ENCODE measurements at regions not wholly inside any gene's neighbourhood (a gene's known extent, or its start where the extent isn't known, plus 50 kb on each side); places are given as distances from the start of the nearest gene placed in this dataset.

DNA sequence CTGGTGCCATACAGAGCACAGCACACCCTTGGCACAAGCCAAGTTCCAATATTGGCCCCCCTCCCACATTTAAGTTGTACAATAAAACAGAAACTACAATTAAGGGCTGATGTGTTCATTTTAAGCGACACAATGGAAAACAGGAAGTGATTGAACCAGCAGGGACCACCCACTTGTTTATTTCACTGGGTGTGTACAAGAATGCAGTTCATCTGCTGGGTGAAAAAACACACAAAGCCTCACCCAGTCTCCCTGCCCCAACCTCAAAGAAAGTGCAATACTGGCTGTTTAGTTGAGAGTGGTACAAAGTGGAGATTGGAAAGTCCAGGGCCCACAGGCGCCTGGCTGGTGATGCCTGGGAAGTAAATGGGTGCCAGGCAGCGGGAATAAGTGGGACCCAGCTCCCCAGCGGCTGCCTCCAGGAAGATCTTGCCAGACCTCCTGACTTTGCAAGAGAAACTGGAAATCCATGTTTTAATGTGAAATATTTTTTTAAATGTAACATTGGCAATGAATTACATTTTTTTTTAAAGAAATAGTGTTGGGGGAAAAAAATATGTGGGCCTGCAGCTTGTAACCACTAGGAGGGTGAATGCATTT is 322.1 kb downstream of the ZNF536 start:
- H3K4me3 Mint-ChIP-seq, result no peak overlapping the region
- Histone ChIP-seq H3K4me1 (ENCODE audit: insufficient read depth, low read length) (no peaks in the 10 kb centered on the region), H3K36me3 (ENCODE audit: insufficient read depth, low read length) (no peaks in the 10 kb centered on the region), H3K27me3 (ENCODE audit: insufficient read depth, low read length, poor library complexity, severe bottlenecking) (no peaks in the 10 kb centered on the region), H3K9me3 (ENCODE audit: low read length) (no peaks in the 10 kb centered on the region), H3K27ac (ENCODE audit: low read depth, low read length) (no peak overlapping the region), H3K4me3 (ENCODE audit: low read length) (no peak overlapping the region)
- DNase-seq, result no peak
- H3K36me3 Mint-ChIP-seq, result no peaks in the 10 kb centered on the region
- ChIA-PET POLR2A (no interaction called here), CTCF (no interaction called here)
- H3K4me1 Mint-ChIP-seq, result peaks cover 6 to 26% (median 12%) of the 10 kb centered on the region in 3 donors
- H3K9me3 Mint-ChIP-seq, result no peaks in the 10 kb centered on the region
- H3K27ac Mint-ChIP-seq, result no peak overlapping the region
- H3K27me3 Mint-ChIP-seq, result peaks cover 7 to 38% of the 10 kb centered on the region in 2 donors

- H3K36me3 ChIP-seq (ENCODE audit: insufficient read depth, low read length), result no peaks in the 10 kb centered on the region
- no peaks in the 10 kb centered on the region for H3K36me3 Mint-ChIP-seq
- ChIA-PET CTCF (no interaction called here), POLR2A (no interaction called here)
- no peaks in the 10 kb centered on the region for H3K9me3 ChIP-seq (ENCODE audit: low read length)
- no peak overlapping the region for H3K27ac ChIP-seq (ENCODE audit: low read depth, low read length)
- H3K4me1 ChIP-seq (ENCODE audit: insufficient read depth, low read length), result no peaks in the 10 kb centered on the region
- H3K4me3 Mint-ChIP-seq, result no peak overlapping the region
- peaks cover 6 to 26% (median 12%) of the 10 kb centered on the region in 3 donors for H3K4me1 Mint-ChIP-seq
- no peak for DNase-seq
- H3K27me3 Mint-ChIP-seq, result peaks cover 7 to 36% of the 10 kb centered on the region in 2 donors
- no peak overlapping the region for H3K27ac Mint-ChIP-seq
- no peak overlapping the region for H3K4me3 ChIP-seq (ENCODE audit: low read length)
- H3K27me3 ChIP-seq (ENCODE audit: insufficient read depth, low read length, poor library complexity, severe bottlenecking), result no peaks in the 10 kb centered on the region
- H3K9me3 Mint-ChIP-seq, result no peaks in the 10 kb centered on the region
Observed at GRCh38 chr19:30692879-30693503, 320.8 kb downstream of the ZNF536 start.

- no peaks in the 10 kb centered on the region for H3K4me1 ChIP-seq (ENCODE audit: insufficient read depth, low read length)
- no peaks in the 10 kb centered on the region for H3K9me3 Mint-ChIP-seq
- H3K9me3 ChIP-seq (ENCODE audit: low read length), result no peaks in the 10 kb centered on the region
- H3K27ac Mint-ChIP-seq, result no peak overlapping the region
- DNase-seq, result no peak
- no peak overlapping the region for H3K4me3 ChIP-seq (ENCODE audit: low read length)
- peaks cover 6 to 26% (median 12%) of the 10 kb centered on the region in 3 donors for H3K4me1 Mint-ChIP-seq
- no peak overlapping the region for H3K27ac ChIP-seq (ENCODE audit: low read depth, low read length)
- no peaks in the 10 kb centered on the region for H3K36me3 Mint-ChIP-seq
- H3K27me3 Mint-ChIP-seq, result peaks cover 7 to 40% of the 10 kb centered on the region in 2 donors
- H3K36me3 ChIP-seq (ENCODE audit: insufficient read depth, low read length), result no peaks in the 10 kb centered on the region
- no peaks in the 10 kb centered on the region for H3K27me3 ChIP-seq (ENCODE audit: insufficient read depth, low read length, poor library complexity, severe bottlenecking)
- H3K4me3 Mint-ChIP-seq, result no peak overlapping the region
- ChIA-PET POLR2A (no interaction called here), CTCF (interaction anchor here (0.6 kb wide), 1 partner anchor 30 kb away, joined by 3 read pairs; no protein-coding TSS in a partner anchor)
Observed at GRCh38 chr19:30692181-30692811, 320.1 kb downstream of the ZNF536 start.

DNA sequence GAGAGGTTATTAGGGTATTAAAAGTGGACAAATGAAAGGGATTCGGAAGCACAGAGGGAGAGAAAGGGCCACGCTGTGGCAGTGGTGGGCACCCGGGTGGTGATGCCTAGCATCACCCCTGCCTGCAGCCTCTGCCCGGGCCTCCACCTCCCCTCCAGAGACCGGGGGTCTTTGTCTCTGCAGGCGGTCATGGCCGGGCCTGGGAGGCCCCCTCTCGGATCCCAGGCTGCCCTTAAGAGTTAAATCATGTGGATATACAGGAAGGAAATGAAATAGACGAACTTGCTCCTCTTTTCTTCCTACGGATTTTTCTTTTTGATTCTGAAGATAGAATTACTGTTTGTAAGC is 319.6 kb downstream of the ZNF536 start:
- Mint-ChIP-seq H3K4me1 (peaks cover 6 to 26% (median 12%) of the 10 kb centered on the region in 3 donors), H3K27me3 (peaks cover 7 to 44% of the 10 kb centered on the region in 2 donors), H3K36me3 (no peaks in the 10 kb centered on the region), H3K27ac (no peak overlapping the region), H3K9me3 (no peaks in the 10 kb centered on the region), H3K4me3 (no peak overlapping the region)
- ChIA-PET CTCF (no interaction called here), POLR2A (no interaction called here)
- Histone ChIP-seq H3K27ac (ENCODE audit: low read depth, low read length) (no peak overlapping the region), H3K36me3 (ENCODE audit: insufficient read depth, low read length) (no peaks in the 10 kb centered on the region), H3K9me3 (ENCODE audit: low read length) (no peaks in the 10 kb centered on the region), H3K27me3 (ENCODE audit: insufficient read depth, low read length, poor library complexity, severe bottlenecking) (no peaks in the 10 kb centered on the region), H3K4me3 (ENCODE audit: low read length) (no peak overlapping the region), H3K4me1 (ENCODE audit: insufficient read depth, low read length) (no peaks in the 10 kb centered on the region)
- DNase-seq, result no peak

DNA sequence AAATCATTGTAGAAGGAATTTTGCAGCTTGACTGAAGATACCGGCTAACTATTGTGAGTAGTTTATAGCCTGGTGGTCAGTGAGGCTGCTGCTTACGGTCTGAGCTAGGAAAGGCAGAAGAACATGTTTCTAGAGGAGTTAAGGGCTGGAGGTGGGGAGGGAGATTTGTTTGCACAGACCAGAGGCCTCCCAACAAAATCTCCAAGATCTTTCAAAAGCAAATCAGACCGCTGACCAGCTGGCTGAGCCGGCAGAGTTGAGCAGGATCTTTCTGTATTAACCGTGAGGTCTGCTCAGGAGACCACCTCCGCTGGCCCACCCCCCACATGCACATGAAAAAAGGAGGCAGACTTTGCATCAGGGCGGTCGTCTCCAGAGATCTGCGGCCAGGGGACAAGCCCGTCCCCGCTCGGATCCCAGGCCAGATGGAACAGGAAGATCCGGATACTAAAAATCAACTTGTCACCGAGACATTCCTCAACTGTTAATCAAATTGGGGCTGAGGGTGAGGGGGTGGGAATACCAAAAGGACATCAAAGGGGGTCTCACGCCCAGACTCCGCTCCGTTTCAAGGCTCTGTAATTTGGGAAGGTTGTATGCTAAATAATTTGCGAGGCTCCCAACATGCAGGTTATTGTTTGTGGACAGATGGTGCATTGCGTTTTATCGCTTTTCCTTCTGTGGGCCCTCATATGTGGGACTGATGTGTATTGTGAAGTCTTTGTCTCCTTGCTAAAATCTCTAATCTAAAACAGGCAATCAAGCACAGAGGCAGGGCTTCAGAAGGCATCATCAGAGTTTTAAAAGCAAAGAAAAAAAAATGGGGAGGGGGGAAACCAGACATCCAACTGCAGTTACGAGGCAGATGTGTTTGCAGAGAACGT is 319.0 kb downstream of the ZNF536 start:
- H3K27me3 Mint-ChIP-seq, result peaks cover 6 to 49% of the 10 kb centered on the region in 2 donors
- Histone ChIP-seq H3K36me3 (ENCODE audit: insufficient read depth, low read length) (no peaks in the 10 kb centered on the region), H3K4me3 (ENCODE audit: low read length) (no peak overlapping the region), H3K9me3 (ENCODE audit: low read length) (no peaks in the 10 kb centered on the region), H3K4me1 (ENCODE audit: insufficient read depth, low read length) (no peaks in the 10 kb centered on the region), H3K27ac (ENCODE audit: low read depth, low read length) (no peak overlapping the region), H3K27me3 (ENCODE audit: insufficient read depth, low read length, poor library complexity, severe bottlenecking) (no peaks in the 10 kb centered on the region)
- peaks cover 6 to 26% (median 12%) of the 10 kb centered on the region in 3 donors for H3K4me1 Mint-ChIP-seq
- no peaks in the 10 kb centered on the region for H3K36me3 Mint-ChIP-seq
- H3K27ac Mint-ChIP-seq, result peak overlapping the region in 1 of 8 donors; percentile 74
- POLR2A ChIA-PET, result no interaction called here
- CTCF ChIA-PET, result no interaction called here
- no peaks in the 10 kb centered on the region for H3K9me3 Mint-ChIP-seq
- DNase-seq, result no peak
- no peak overlapping the region for H3K4me3 Mint-ChIP-seq

GRCh38 chr19:30690525-30690924 is 318.3 kb downstream of the ZNF536 start:
- no peak overlapping the region for H3K4me3 Mint-ChIP-seq
- H3K4me3 ChIP-seq (ENCODE audit: low read length), result no peak overlapping the region
- H3K9me3 Mint-ChIP-seq, result no peaks in the 10 kb centered on the region
- H3K36me3 ChIP-seq (ENCODE audit: insufficient read depth, low read length), result no peaks in the 10 kb centered on the region
- no peak overlapping the region for H3K27ac Mint-ChIP-seq
- peaks cover 6 to 26% (median 12%) of the 10 kb centered on the region in 3 donors for H3K4me1 Mint-ChIP-seq
- no peak for DNase-seq
- POLR2A ChIA-PET, result no interaction called here
- no peaks in the 10 kb centered on the region for H3K36me3 Mint-ChIP-seq
- peaks cover 6 to 49% of the 10 kb centered on the region in 2 donors for H3K27me3 Mint-ChIP-seq
- CTCF ChIA-PET, result no interaction called here
- no peaks in the 10 kb centered on the region for H3K4me1 ChIP-seq (ENCODE audit: insufficient read depth, low read length)
- H3K27ac ChIP-seq (ENCODE audit: low read depth, low read length), result no peak overlapping the region
- H3K9me3 ChIP-seq (ENCODE audit: low read length), result no peaks in the 10 kb centered on the region
- H3K27me3 ChIP-seq (ENCODE audit: insufficient read depth, low read length, poor library complexity, severe bottlenecking), result no peaks in the 10 kb centered on the region

- Mint-ChIP-seq H3K36me3 (no peaks in the 10 kb centered on the region), H3K4me1 (peaks cover 4 to 26% (median 12%) of the 10 kb centered on the region in 3 donors), H3K27me3 (peaks cover 6 to 51% of the 10 kb centered on the region in 2 donors), H3K4me3 (no peak overlapping the region), H3K9me3 (no peaks in the 10 kb centered on the region), H3K27ac (no peak overlapping the region)
- DNase-seq, result no peak
- no peaks in the 10 kb centered on the region for H3K36me3 ChIP-seq (ENCODE audit: insufficient read depth, low read length)
- ChIA-PET CTCF (interaction anchor here (1.6 kb wide), 1 partner anchor 1535 kb away, joined by 6 read pairs; no protein-coding TSS in a partner anchor), POLR2A (no interaction called here)
- no peaks in the 10 kb centered on the region for H3K27me3 ChIP-seq (ENCODE audit: insufficient read depth, low read length, poor library complexity, severe bottlenecking)
- no peak overlapping the region for H3K4me3 ChIP-seq (ENCODE audit: low read length)
- H3K9me3 ChIP-seq (ENCODE audit: low read length), result no peaks in the 10 kb centered on the region
- no peaks in the 10 kb centered on the region for H3K4me1 ChIP-seq (ENCODE audit: insufficient read depth, low read length)
- no peak overlapping the region for H3K27ac ChIP-seq (ENCODE audit: low read depth, low read length)
Observed at GRCh38 chr19:30689474-30689873, 317.3 kb downstream of the ZNF536 start.

GRCh38 chr19:30688696-30689095 is 316.5 kb downstream of the ZNF536 start:
- no peaks in the 10 kb centered on the region for H3K9me3 Mint-ChIP-seq
- H3K4me1 Mint-ChIP-seq, result peaks cover 0 to 22% (median 6%) of the 10 kb centered on the region in 3 donors
- peaks cover 2 to 50% of the 10 kb centered on the region in 2 donors for H3K27me3 Mint-ChIP-seq
- no peak for DNase-seq
- CTCF ChIA-PET, result interaction anchor here (1.6 kb wide), 1 partner anchor 1536 kb away, joined by 6 read pairs; no protein-coding TSS in a partner anchor
- POLR2A ChIA-PET, result no interaction called here
- H3K4me1 ChIP-seq (ENCODE audit: insufficient read depth, low read length), result no peaks in the 10 kb centered on the region
- H3K9me3 ChIP-seq (ENCODE audit: low read length), result no peaks in the 10 kb centered on the region
- no peak overlapping the region for H3K4me3 ChIP-seq (ENCODE audit: low read length)
- no peaks in the 10 kb centered on the region for H3K27me3 ChIP-seq (ENCODE audit: insufficient read depth, low read length, poor library complexity, severe bottlenecking)
- H3K4me3 Mint-ChIP-seq, result no peak overlapping the region
- H3K27ac Mint-ChIP-seq, result no peak overlapping the region
- H3K27ac ChIP-seq (ENCODE audit: low read depth, low read length), result no peak overlapping the region
- no peaks in the 10 kb centered on the region for H3K36me3 ChIP-seq (ENCODE audit: insufficient read depth, low read length)
- H3K36me3 Mint-ChIP-seq, result no peaks in the 10 kb centered on the region

Data from CD8-positive, alpha-beta memory T cell (primary cell).